ENCODE measurements at regions not wholly inside any gene's neighbourhood (a gene's known extent, or its start where the extent isn't known, plus 50 kb on each side); places are given as distances from the start of the nearest gene placed in this dataset.

GRCh38 chr12:59088673-59089072, 168.4 kb upstream of the LRIG3 start:
- H3K9me3 ChIP-seq: no peaks in the 10 kb centered on the region
- DNase-seq (no peak), ATAC-seq (no peak)
- no peaks in the 10 kb centered on the region for H3K36me3 ChIP-seq (replicated peaks in 1 of 2; ENCODE audit: insufficient read depth in 1 of 2, low read depth in 2 of 2)
- no peak for TF ChIP-seq CTCF (IDR thresholded peaks at IDR 0.05)
- peaks cover 11% of the 10 kb centered on the region for H3K4me1 ChIP-seq
- WGBS, 2 donors: 69 to 70% methylated on average over 5 of the region's 5 CpGs
- H3K27me3 ChIP-seq: no peaks in the 10 kb centered on the region
- intact Hi-C loops (cut with DNase I): no loop called here
- H3K27ac ChIP-seq: no peak overlapping the region
- no peak overlapping the region for H3K4me3 ChIP-seq

GRCh38 chr12:59087691-59088090, 167.4 kb upstream of the LRIG3 start:
- ATAC-seq (peak; percentile 50), DNase-seq (peak in 1 of 4 donors; percentile 35)
- TF ChIP-seq CTCF (IDR thresholded peaks at IDR 0.05): peak in 2 of 7 experiments; percentile 15 to 16
- TF ChIP-seq POLR2A (IDR thresholded peaks at IDR 0.05): no peak
- WGBS, 2 donors: 38 to 39% methylated on average over 3 of the region's 3 CpGs
- Histone ChIP-seq H3K27me3 (no peaks in the 10 kb centered on the region), H3K9me3 (no peaks in the 10 kb centered on the region), H3K36me3 (replicated peaks in 1 of 2; ENCODE audit: insufficient read depth in 1 of 2, low read depth in 2 of 2) (no peaks in the 10 kb centered on the region), H3K27ac (no peak overlapping the region), H3K4me3 (no peak overlapping the region), H3K4me1 (peaks cover 11% of the 10 kb centered on the region)
- intact Hi-C loops (cut with DNase I): no loop called here

GRCh38 chr12:59087077-59087673, 166.9 kb upstream of the LRIG3 start:
- TF ChIP-seq POLR2A (IDR thresholded peaks at IDR 0.05) (no peak), CTCF (IDR thresholded peaks at IDR 0.05) (peak in 6 of 7 experiments; percentile 28 to 72 (median 66))
- Histone ChIP-seq H3K4me1 (peaks cover 11% of the 10 kb centered on the region), H3K4me3 (no peak overlapping the region), H3K27ac (no peak overlapping the region), H3K36me3 (replicated peaks in 1 of 2; ENCODE audit: insufficient read depth in 1 of 2, low read depth in 2 of 2) (no peaks in the 10 kb centered on the region), H3K9me3 (no peaks in the 10 kb centered on the region), H3K27me3 (no peaks in the 10 kb centered on the region)
- intact Hi-C loops (cut with DNase I): no loop called here
- peak; percentile 12 to 35 (median 15) for DNase-seq
- peak; percentile 24 for ATAC-seq

- ATAC-seq: no peak
- no peak for DNase-seq
- WGBS, 2 donors: 51 to 55% methylated on average over 4 of the region's 4 CpGs
- intact Hi-C loops (cut with DNase I): no loop called here
- Histone ChIP-seq H3K9me3 (no peaks in the 10 kb centered on the region), H3K4me3 (no peak overlapping the region), H3K27ac (no peak overlapping the region), H3K4me1 (peaks cover 11% of the 10 kb centered on the region), H3K27me3 (no peaks in the 10 kb centered on the region), H3K36me3 (replicated peaks in 1 of 2; ENCODE audit: insufficient read depth in 1 of 2, low read depth in 2 of 2) (no peaks in the 10 kb centered on the region)
- TF ChIP-seq POLR2A (IDR thresholded peaks at IDR 0.05): no peak
- TF ChIP-seq CTCF (IDR thresholded peaks at IDR 0.05): no peak
Measured at GRCh38 chr12:59086126-59086525, 165.8 kb upstream of the LRIG3 start.

GRCh38 chr12:59085690-59086089, 165.4 kb upstream of the LRIG3 start:
- intact Hi-C loops (cut with DNase I): no loop called here
- H3K27ac ChIP-seq: no peak overlapping the region
- TF ChIP-seq CTCF (IDR thresholded peaks at IDR 0.05): no peak
- TF ChIP-seq POLR2A (IDR thresholded peaks at IDR 0.05): no peak
- no peaks in the 10 kb centered on the region for H3K36me3 ChIP-seq (replicated peaks in 1 of 2; ENCODE audit: insufficient read depth in 1 of 2, low read depth in 2 of 2)
- H3K27me3 ChIP-seq: no peaks in the 10 kb centered on the region
- ATAC-seq: no peak
- no peak for DNase-seq
- peaks cover 11% of the 10 kb centered on the region for H3K4me1 ChIP-seq
- H3K4me3 ChIP-seq: no peak overlapping the region
- H3K9me3 ChIP-seq: no peaks in the 10 kb centered on the region
- WGBS, 2 donors: 38 to 42% methylated on average over 3 of the region's 3 CpGs
